ENCODE measurements at regions not wholly inside any gene's neighbourhood (a gene's known extent, or its start where the extent isn't known, plus 50 kb on each side); places are given as distances from the start of the nearest gene placed in this dataset.

DNA sequence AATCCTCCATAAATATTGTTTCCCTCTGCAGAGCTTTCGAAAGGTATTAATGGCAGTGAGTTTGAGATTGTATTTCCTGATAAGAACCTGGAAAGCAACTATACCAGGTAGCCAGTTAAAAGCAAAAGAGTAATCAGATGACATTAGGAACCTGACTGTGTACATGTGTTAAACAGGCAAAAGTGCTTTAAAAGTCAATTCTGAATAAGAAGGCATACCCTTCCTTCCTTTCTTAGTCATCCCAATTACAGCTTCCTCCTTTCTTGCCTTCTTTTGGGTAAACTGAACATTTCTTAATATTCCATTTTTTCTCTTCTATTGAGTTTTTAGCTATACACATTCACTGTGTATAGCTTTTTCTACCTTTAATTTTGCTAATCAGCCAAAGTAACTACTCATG is 144.7 kb downstream of the ZNF281 start:
- no peak overlapping the region for H3K4me3 ChIP-seq (ENCODE audit: insufficient read depth, low read depth, low read length)
- Mint-ChIP-seq H3K9me3 (ENCODE audit: unreplicated experiment) (no peaks in the 10 kb centered on the region), H3K4me1 (ENCODE audit: low read depth, unreplicated experiment) (no peaks in the 10 kb centered on the region), H3K27me3 (ENCODE audit: low read depth, unreplicated experiment) (peaks cover 3% of the 10 kb centered on the region), H3K4me3 (ENCODE audit: unreplicated experiment) (no peak overlapping the region), H3K36me3 (ENCODE audit: low read depth, unreplicated experiment) (no peaks in the 10 kb centered on the region), H3K27ac (ENCODE audit: unreplicated experiment) (no peak overlapping the region)
- H3K4me2 ChIP-seq (ENCODE audit: low read length) = no peak overlapping the region
- TF ChIP-seq, protein P1, sequence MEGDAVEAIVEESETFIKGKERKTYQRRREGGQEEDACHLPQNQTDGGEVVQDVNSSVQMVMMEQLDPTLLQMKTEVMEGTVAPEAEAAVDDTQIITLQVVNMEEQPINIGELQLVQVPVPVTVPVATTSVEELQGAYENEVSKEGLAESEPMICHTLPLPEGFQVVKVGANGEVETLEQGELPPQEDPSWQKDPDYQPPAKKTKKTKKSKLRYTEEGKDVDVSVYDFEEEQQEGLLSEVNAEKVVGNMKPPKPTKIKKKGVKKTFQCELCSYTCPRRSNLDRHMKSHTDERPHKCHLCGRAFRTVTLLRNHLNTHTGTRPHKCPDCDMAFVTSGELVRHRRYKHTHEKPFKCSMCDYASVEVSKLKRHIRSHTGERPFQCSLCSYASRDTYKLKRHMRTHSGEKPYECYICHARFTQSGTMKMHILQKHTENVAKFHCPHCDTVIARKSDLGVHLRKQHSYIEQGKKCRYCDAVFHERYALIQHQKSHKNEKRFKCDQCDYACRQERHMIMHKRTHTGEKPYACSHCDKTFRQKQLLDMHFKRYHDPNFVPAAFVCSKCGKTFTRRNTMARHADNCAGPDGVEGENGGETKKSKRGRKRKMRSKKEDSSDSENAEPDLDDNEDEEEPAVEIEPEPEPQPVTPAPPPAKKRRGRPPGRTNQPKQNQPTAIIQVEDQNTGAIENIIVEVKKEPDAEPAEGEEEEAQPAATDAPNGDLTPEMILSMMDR (IDR thresholded peaks at IDR 0.05; ENCODE audit: insufficient read depth, low read depth, low read length) = no peak
- TF ChIP-seq EZH2 (IDR thresholded peaks at IDR 0.05; ENCODE audit: insufficient read depth, low read length) = no peak
- H3K4me1 ChIP-seq (ENCODE audit: insufficient read depth, low read length) = no peaks in the 10 kb centered on the region
- FAIRE-seq (no peak), DNase-seq (ENCODE audit: low read depth) (no peak)
- H3K9ac ChIP-seq (ENCODE audit: low read length) = no peak overlapping the region
- H3K27me3 ChIP-seq (ENCODE audit: insufficient read depth, low read length) = no peaks in the 10 kb centered on the region
- H3K79me2 ChIP-seq (ENCODE audit: insufficient read depth, low read length) = no peaks in the 10 kb centered on the region
- no peaks in the 10 kb centered on the region for H3K9me3 ChIP-seq (ENCODE audit: insufficient read depth, low read depth, low read length)
- no peak overlapping the region for H3K27ac ChIP-seq (ENCODE audit: low read depth, low read length)
- no peaks in the 10 kb centered on the region for H3K36me3 ChIP-seq (ENCODE audit: insufficient read depth, low read length)
- no peaks in the 10 kb centered on the region for H4K20me1 ChIP-seq (ENCODE audit: insufficient read depth, low read length)
- no peak overlapping the region for H2AFZ ChIP-seq (ENCODE audit: low read depth, low read length)

DNA sequence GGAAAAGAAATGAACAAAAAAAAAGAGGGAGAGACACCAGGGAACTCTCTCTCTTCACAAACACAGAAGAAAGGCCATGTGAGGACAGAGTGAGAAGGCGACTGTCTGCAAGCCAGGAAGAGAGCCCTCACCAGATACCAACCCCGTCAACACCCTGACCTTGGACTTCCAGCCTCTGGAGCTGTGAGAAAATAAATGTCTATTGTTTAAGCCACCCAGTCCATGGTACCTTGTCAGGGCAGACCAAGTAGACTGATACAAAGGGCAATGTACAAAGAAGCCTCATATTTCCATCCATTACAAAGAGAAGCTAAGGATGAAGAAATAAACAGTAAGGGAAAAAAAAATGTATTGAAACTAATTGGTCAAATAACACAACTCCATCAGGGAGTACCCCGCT is 146.6 kb downstream of the ZNF281 start:
- Histone ChIP-seq H3K27me3 (ENCODE audit: insufficient read depth, low read length) (no peaks in the 10 kb centered on the region), H3K9ac (ENCODE audit: low read length) (no peak overlapping the region), H3K27ac (ENCODE audit: low read depth, low read length) (no peak overlapping the region), H3K9me3 (ENCODE audit: insufficient read depth, low read depth, low read length) (no peaks in the 10 kb centered on the region), H3K4me2 (ENCODE audit: low read length) (no peak overlapping the region), H4K20me1 (ENCODE audit: insufficient read depth, low read length) (no peaks in the 10 kb centered on the region), H2AFZ (ENCODE audit: low read depth, low read length) (no peak overlapping the region), H3K79me2 (ENCODE audit: insufficient read depth, low read length) (no peaks in the 10 kb centered on the region), H3K4me1 (ENCODE audit: insufficient read depth, low read length) (no peaks in the 10 kb centered on the region), H3K4me3 (ENCODE audit: insufficient read depth, low read depth, low read length) (no peak overlapping the region), H3K36me3 (ENCODE audit: insufficient read depth, low read length) (no peaks in the 10 kb centered on the region)
- Mint-ChIP-seq H3K9me3 (ENCODE audit: unreplicated experiment) (no peaks in the 10 kb centered on the region), H3K4me1 (ENCODE audit: low read depth, unreplicated experiment) (no peaks in the 10 kb centered on the region), H3K27ac (ENCODE audit: unreplicated experiment) (no peak overlapping the region), H3K36me3 (ENCODE audit: low read depth, unreplicated experiment) (no peaks in the 10 kb centered on the region), H3K4me3 (ENCODE audit: unreplicated experiment) (no peak overlapping the region), H3K27me3 (ENCODE audit: low read depth, unreplicated experiment) (peaks cover 3% of the 10 kb centered on the region)
- FAIRE-seq (no peak), DNase-seq (ENCODE audit: low read depth) (no peak)
- no peak for TF ChIP-seq EZH2 (IDR thresholded peaks at IDR 0.05; ENCODE audit: insufficient read depth, low read length)
- TF ChIP-seq, protein P1 (IDR thresholded peaks at IDR 0.05; ENCODE audit: insufficient read depth, low read depth, low read length) = no peak

DNA sequence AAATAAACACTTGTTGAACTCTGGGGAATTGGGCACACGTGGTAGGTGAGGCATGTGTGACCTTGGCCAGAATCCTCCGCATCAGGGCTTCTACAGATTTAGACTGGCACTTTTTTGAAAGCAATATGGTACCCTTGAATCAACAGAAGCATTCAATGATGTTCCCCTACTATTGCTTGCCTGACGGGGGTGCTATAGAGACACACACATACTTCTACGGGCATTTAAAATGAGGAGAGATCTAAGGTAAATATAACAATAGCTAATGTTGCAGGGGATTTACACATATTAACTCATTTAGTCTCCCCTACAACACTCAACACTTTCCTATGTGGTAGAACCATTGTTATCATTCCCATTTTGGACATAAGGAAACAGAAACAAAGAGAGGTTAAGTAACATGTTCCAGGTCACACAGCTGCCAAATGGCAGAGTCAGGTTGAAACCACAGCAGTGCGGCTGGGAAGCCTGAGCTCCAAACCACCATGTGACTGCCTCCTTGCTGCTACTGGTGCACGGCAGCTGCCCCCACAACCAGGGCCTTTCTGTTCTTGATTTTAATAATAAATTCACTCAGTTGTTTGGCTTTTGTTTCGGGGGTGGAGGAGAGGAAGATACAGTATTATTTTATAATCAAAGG is 147.4 kb downstream of the ZNF281 start:
- TF ChIP-seq EZH2 (IDR thresholded peaks at IDR 0.05; ENCODE audit: insufficient read depth, low read length) = no peak
- TF ChIP-seq, protein P1 (IDR thresholded peaks at IDR 0.05; ENCODE audit: insufficient read depth, low read depth, low read length) = no peak
- Histone ChIP-seq H3K79me2 (ENCODE audit: insufficient read depth, low read length) (no peaks in the 10 kb centered on the region), H2AFZ (ENCODE audit: low read depth, low read length) (no peak overlapping the region), H3K9ac (ENCODE audit: low read length) (no peak overlapping the region), H3K27me3 (ENCODE audit: insufficient read depth, low read length) (no peaks in the 10 kb centered on the region), H3K4me2 (ENCODE audit: low read length) (no peak overlapping the region), H3K4me1 (ENCODE audit: insufficient read depth, low read length) (no peaks in the 10 kb centered on the region), H4K20me1 (ENCODE audit: insufficient read depth, low read length) (no peaks in the 10 kb centered on the region), H3K4me3 (ENCODE audit: insufficient read depth, low read depth, low read length) (no peak overlapping the region), H3K27ac (ENCODE audit: low read depth, low read length) (no peak overlapping the region), H3K36me3 (ENCODE audit: insufficient read depth, low read length) (no peaks in the 10 kb centered on the region), H3K9me3 (ENCODE audit: insufficient read depth, low read depth, low read length) (no peaks in the 10 kb centered on the region)
- no peaks in the 10 kb centered on the region for H3K36me3 Mint-ChIP-seq (ENCODE audit: low read depth, unreplicated experiment)
- no peak for DNase-seq (ENCODE audit: low read depth)
- FAIRE-seq = no peak
- no peaks in the 10 kb centered on the region for H3K9me3 Mint-ChIP-seq (ENCODE audit: unreplicated experiment)
- no peak overlapping the region for H3K4me3 Mint-ChIP-seq (ENCODE audit: unreplicated experiment)
- no peak overlapping the region for H3K27ac Mint-ChIP-seq (ENCODE audit: unreplicated experiment)
- H3K4me1 Mint-ChIP-seq (ENCODE audit: low read depth, unreplicated experiment) = no peaks in the 10 kb centered on the region
- H3K27me3 Mint-ChIP-seq (ENCODE audit: low read depth, unreplicated experiment) = no peaks in the 10 kb centered on the region

Measured in astrocyte (in vitro differentiated cells and primary cell).